ENCODE measurements at regions not wholly inside any gene's neighbourhood (a gene's known extent, or its start where the extent isn't known, plus 50 kb on each side); places are given as distances from the start of the nearest gene placed in this dataset.
"Not testable (repeated sequence)": the region's sequence is repeated elsewhere in the genome, so short reads cannot be mapped to it uniquely, and the experiment has no call there.

DNA sequence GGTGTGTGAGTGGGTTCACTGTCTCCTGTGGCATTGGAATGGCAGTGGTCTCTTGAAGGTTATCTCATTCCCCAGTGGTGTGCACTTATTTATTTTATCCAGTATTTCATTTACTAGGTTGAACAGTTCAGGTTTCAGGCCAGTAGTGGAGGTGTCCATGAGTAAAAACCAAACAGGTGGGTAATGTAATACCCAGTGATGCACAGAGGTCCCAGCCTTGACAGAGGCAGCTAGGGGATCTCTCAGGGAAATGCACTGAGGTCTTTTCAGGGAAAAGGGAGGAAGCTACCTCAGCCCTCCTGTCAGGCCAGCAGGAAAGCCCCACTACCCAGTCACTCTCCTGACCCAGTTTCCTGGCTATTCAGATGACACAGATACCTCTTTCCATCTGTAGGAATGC, 403.6 kb downstream of the UTRN start:
- DNase-seq, result no peak
- H3K4me3 ChIP-seq, result no peak overlapping the region
- TF ChIP-seq, protein P1, sequence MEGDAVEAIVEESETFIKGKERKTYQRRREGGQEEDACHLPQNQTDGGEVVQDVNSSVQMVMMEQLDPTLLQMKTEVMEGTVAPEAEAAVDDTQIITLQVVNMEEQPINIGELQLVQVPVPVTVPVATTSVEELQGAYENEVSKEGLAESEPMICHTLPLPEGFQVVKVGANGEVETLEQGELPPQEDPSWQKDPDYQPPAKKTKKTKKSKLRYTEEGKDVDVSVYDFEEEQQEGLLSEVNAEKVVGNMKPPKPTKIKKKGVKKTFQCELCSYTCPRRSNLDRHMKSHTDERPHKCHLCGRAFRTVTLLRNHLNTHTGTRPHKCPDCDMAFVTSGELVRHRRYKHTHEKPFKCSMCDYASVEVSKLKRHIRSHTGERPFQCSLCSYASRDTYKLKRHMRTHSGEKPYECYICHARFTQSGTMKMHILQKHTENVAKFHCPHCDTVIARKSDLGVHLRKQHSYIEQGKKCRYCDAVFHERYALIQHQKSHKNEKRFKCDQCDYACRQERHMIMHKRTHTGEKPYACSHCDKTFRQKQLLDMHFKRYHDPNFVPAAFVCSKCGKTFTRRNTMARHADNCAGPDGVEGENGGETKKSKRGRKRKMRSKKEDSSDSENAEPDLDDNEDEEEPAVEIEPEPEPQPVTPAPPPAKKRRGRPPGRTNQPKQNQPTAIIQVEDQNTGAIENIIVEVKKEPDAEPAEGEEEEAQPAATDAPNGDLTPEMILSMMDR (IDR thresholded peaks at IDR 0.05), result no peak
- intact Hi-C loops (cut with DNase I), result no loop called here
- H3K9me3 ChIP-seq, result peaks cover 0 to 30% of the 10 kb centered on the region in 2 donors
- no peak for ATAC-seq
- H3K27ac ChIP-seq, result no peak overlapping the region
- H3K4me1 ChIP-seq, result no peaks in the 10 kb centered on the region
- H3K27me3 ChIP-seq, result no peaks in the 10 kb centered on the region
- H3K36me3 ChIP-seq, result peaks cover 0 to 16% of the 10 kb centered on the region in 2 donors

DNA sequence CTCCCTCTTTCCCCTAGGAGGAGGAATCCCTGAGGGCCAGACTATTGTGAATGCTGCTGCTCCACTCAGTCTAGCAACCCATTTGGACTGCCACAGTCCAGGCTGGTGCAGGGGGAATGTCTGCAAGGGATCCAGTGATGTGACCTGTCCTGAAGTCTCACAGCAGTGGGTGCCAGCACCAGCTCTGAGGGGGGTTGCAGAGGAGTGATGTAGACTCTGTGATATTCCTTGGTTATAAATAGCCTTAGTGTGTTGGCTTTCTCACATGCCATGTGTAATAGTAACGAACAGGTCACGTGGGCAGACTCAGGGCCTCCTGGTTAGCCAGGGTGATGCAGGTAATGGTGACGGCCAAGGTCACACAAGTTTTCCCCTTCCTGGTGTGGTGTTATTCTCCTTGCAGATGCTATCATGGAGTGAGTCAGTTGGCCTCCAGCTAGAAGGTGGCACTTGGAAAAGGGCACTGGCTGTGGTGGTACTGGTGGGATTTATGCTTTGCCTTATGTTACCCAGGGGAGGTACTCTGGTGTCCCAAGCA, 404.4 kb downstream of the UTRN start:
- peaks cover 0 to 16% of the 10 kb centered on the region in 2 donors for H3K36me3 ChIP-seq
- no peak overlapping the region for H3K27ac ChIP-seq
- peaks cover 0 to 30% of the 10 kb centered on the region in 2 donors for H3K9me3 ChIP-seq
- H3K4me1 ChIP-seq, result no peaks in the 10 kb centered on the region
- no peak for DNase-seq
- TF ChIP-seq, protein P1 (IDR thresholded peaks at IDR 0.05), result no peak
- ATAC-seq, result no peak
- no peak overlapping the region for H3K4me3 ChIP-seq
- intact Hi-C loops (cut with DNase I), result no loop called here
- H3K27me3 ChIP-seq, result no peaks in the 10 kb centered on the region

DNA sequence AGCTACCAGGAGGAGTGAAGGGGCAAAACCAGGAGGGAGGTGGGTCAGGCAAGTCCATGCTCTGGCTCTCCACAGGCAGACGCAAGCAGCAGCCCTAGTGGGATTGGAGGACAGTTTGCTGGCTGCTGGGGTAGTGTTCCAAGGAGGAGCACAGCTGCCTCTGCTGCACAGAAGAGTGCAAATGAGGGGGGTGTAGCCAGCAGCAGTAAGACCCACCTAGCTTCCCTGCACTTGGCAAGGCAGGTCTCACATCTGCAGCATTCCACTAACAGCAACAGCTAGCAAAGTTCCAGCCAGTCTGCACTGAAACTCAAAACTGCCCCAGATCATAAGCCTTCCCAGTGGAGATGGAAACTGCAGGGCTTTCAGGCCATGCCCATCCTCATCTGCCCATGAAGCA, 405.0 kb downstream of the UTRN start:
- Histone ChIP-seq H3K9me3 (peaks cover 0 to 30% of the 10 kb centered on the region in 2 donors), H3K4me1 (no peaks in the 10 kb centered on the region), H3K36me3 (peaks cover 0 to 16% of the 10 kb centered on the region in 2 donors), H3K4me3 (no peak overlapping the region), H3K27ac (no peak overlapping the region), H3K27me3 (no peaks in the 10 kb centered on the region)
- DNase-seq (no peak), ATAC-seq (no peak)
- intact Hi-C loops (cut with DNase I), result no loop called here
- TF ChIP-seq, protein P1 (IDR thresholded peaks at IDR 0.05), result no peak

- ATAC-seq (peak; percentile 22), DNase-seq (no peak)
- H3K4me3 ChIP-seq, result no peak overlapping the region
- TF ChIP-seq, protein P1 (IDR thresholded peaks at IDR 0.05), result no peak
- H3K27ac ChIP-seq, result no peak overlapping the region
- H3K36me3 ChIP-seq, result peaks cover 0 to 16% of the 10 kb centered on the region in 2 donors
- no peaks in the 10 kb centered on the region for H3K4me1 ChIP-seq
- peaks cover 0 to 30% of the 10 kb centered on the region in 2 donors for H3K9me3 ChIP-seq
- intact Hi-C loops (cut with DNase I), result no loop called here
- H3K27me3 ChIP-seq, result no peaks in the 10 kb centered on the region
Observed at GRCh38 chr6:144690666-144691065, 405.5 kb downstream of the UTRN start.

- H3K9me3 ChIP-seq, result peaks cover 0 to 21% of the 10 kb centered on the region in 2 donors
- H3K4me3 ChIP-seq; intact Hi-C loops (cut with DNase I); ATAC-seq; H3K27me3 ChIP-seq; H3K4me1 ChIP-seq; DNase-seq; H3K27ac ChIP-seq: not testable (repeated sequence)
- H3K36me3 ChIP-seq, result peaks cover 0 to 13% of the 10 kb centered on the region in 2 donors
Observed at GRCh38 chr6:144692050-144692449, 406.9 kb downstream of the UTRN start.
